Upper lobe of left lung (tissue), 6 donors: ENCODE measurements at regions not wholly inside any gene's neighbourhood (a gene's known extent, or its start where the extent isn't known, plus 50 kb on each side); places are given as distances from the start of the nearest gene placed in this dataset.

Source experiments
- ATAC-seq, 2 donors: fragments of 200-7000 bp; cut with Tn5 transposase; one replicate each; pipeline ENCODE4 v1.9.1; 2022; ENCODE audit warnings: mild to moderate bottlenecking in 2 of 2, moderate library complexity in 2 of 2; ENCODE audit not compliant: low FRiP score in 2 of 2
- DNase-seq, 2 donors: peaks; one replicate each; pipeline ENCODE4 v3.0.0-alpha.2; 2019 to 2020
- H3K27ac ChIP-seq, 4 donors: fragments of 200-600 bp; sonication (generic); one replicate each; pipeline ENCODE4 v1.5.1; 2016 to 2019
- H3K27me3 ChIP-seq, 4 donors: fragments of 200-600 bp; sonication (generic); one replicate each; pipeline ENCODE4 v1.5.1; 2017 to 2019
- H3K36me3 ChIP-seq, 4 donors: fragments of 200-600 bp; sonication (generic); one replicate each; pipeline ENCODE4 v1.5.1; 2016 to 2019
- H3K4me1 ChIP-seq, 4 donors: fragments of 200-600 bp; sonication (generic); one replicate each; pipeline ENCODE4 v1.5.1; 2018 to 2019
- H3K4me3 ChIP-seq, 4 donors: fragments of 200-600 bp; sonication (generic); one replicate each; pipeline ENCODE4 v1.5.1; 2017 to 2019; ENCODE audit warnings: mild to moderate bottlenecking in 2 of 4, moderate library complexity in 1 of 4
- H3K9me3 ChIP-seq, 4 donors: fragments of 200-600 bp; sonication (generic); one replicate each; pipeline ENCODE4 v1.5.1; 2018 to 2019
- CTCF ChIP-seq, 6 experiments: fragments of 450-650 bp in 4 of 6; fragments of 200-600 bp in 2 of 6; sonication (generic) in 2 of 6; IDR thresholded peaks; one replicate each; pipeline ENCODE4 v1.5.1; 2016 to 2019; ENCODE audit warnings: antibody characterized with exemption in 6 of 6
- EP300 ChIP-seq, 4 donors: sonication (generic); formaldehyde crosslinking; IDR thresholded peaks; one replicate each; pipeline ENCODE4 v1.5.1; 2017; ENCODE audit warnings: antibody characterized with exemption in 4 of 4, control low read depth in 2 of 4
- POLR2A ChIP-seq, 4 donors: fragments of 450-650 bp; IDR thresholded peaks; one replicate each; pipeline ENCODE4 v1.5.1; 2016 to 2017; ENCODE audit warnings: antibody characterized with exemption in 4 of 4, mild to moderate bottlenecking in 2 of 4
- POLR2AphosphoS5 ChIP-seq, 2 donors: sonication (generic); formaldehyde crosslinking; IDR thresholded peaks; one replicate each; pipeline ENCODE4 v1.5.1; 2017; ENCODE audit warnings: antibody characterized with exemption in 2 of 2
- whole genome bisulfite sequencing, 2 donors: methylation state at CpG; one replicate each; pipeline ENCODE4 v1.1.5; 2017 to 2018; 5-methylcytosine and 5-hydroxymethylcytosine counted together
- donor health status: DM: no; HTN: no; CAD: no; lungs with moderate emphysema.
- donor health status: DM: no; HTN: yes; CAD: no; lungs with severe emphysema.

- ATAC-seq, result no peak
- Histone ChIP-seq H3K4me1 (no peaks in the 10 kb centered on the region), H3K36me3 (no peaks in the 10 kb centered on the region), H3K27ac (no peak overlapping the region), H3K4me3 (no peak overlapping the region), H3K9me3 (no peaks in the 10 kb centered on the region), H3K27me3 (no peaks in the 10 kb centered on the region)
- no peak for TF ChIP-seq POLR2A (IDR thresholded peaks at IDR 0.05)
- TF ChIP-seq POLR2AphosphoS5 (IDR thresholded peaks at IDR 0.05), result no peak
- TF ChIP-seq CTCF (IDR thresholded peaks at IDR 0.05), result no peak
- no peak for TF ChIP-seq EP300 (IDR thresholded peaks at IDR 0.05)
- no peak for DNase-seq
- 89 to 91% methylated on average over 6 of the region's 6 CpGs for WGBS, 2 donors
Observed at GRCh38 chr13:74204602-74205312, 70.6 kb upstream of the KLF12 start.

GRCh38 chr13:74203576-74203975, 69.4 kb upstream of the KLF12 start:
- Histone ChIP-seq H3K27me3 (no peaks in the 10 kb centered on the region), H3K36me3 (no peaks in the 10 kb centered on the region), H3K9me3 (no peaks in the 10 kb centered on the region), H3K4me1 (no peaks in the 10 kb centered on the region), H3K27ac (no peak overlapping the region), H3K4me3 (no peak overlapping the region)
- DNase-seq (no peak), ATAC-seq (no peak)
- TF ChIP-seq POLR2A (IDR thresholded peaks at IDR 0.05) (no peak), CTCF (IDR thresholded peaks at IDR 0.05) (no peak), EP300 (IDR thresholded peaks at IDR 0.05) (no peak), POLR2AphosphoS5 (IDR thresholded peaks at IDR 0.05) (no peak)
- 70 to 96% methylated on average over 1 of the region's 1 CpG for WGBS, 2 donors

- no peaks in the 10 kb centered on the region for H3K9me3 ChIP-seq
- no peak overlapping the region for H3K27ac ChIP-seq
- no peaks in the 10 kb centered on the region for H3K4me1 ChIP-seq
- no peak for DNase-seq
- ATAC-seq, result no peak
- H3K27me3 ChIP-seq, result no peaks in the 10 kb centered on the region
- WGBS, 2 donors, result 88 to 90% methylated on average over 1 of the region's 1 CpG
- TF ChIP-seq CTCF (IDR thresholded peaks at IDR 0.05) (no peak), POLR2AphosphoS5 (IDR thresholded peaks at IDR 0.05) (no peak), EP300 (IDR thresholded peaks at IDR 0.05) (no peak), POLR2A (IDR thresholded peaks at IDR 0.05) (no peak)
- H3K36me3 ChIP-seq, result no peaks in the 10 kb centered on the region
- no peak overlapping the region for H3K4me3 ChIP-seq
Observed at GRCh38 chr13:74202129-74202813, 68.1 kb upstream of the KLF12 start.

GRCh38 chr13:74201530-74201929, 67.3 kb upstream of the KLF12 start:
- no peak overlapping the region for H3K4me3 ChIP-seq
- WGBS, 2 donors, result 90 to 100% methylated on average over 1 of the region's 1 CpG
- H3K4me1 ChIP-seq, result no peaks in the 10 kb centered on the region
- H3K27ac ChIP-seq, result no peak overlapping the region
- ATAC-seq, result no peak
- no peaks in the 10 kb centered on the region for H3K27me3 ChIP-seq
- no peaks in the 10 kb centered on the region for H3K9me3 ChIP-seq
- no peaks in the 10 kb centered on the region for H3K36me3 ChIP-seq
- no peak for DNase-seq
- TF ChIP-seq POLR2AphosphoS5 (IDR thresholded peaks at IDR 0.05), result no peak
- no peak for TF ChIP-seq EP300 (IDR thresholded peaks at IDR 0.05)
- no peak for TF ChIP-seq POLR2A (IDR thresholded peaks at IDR 0.05)

GRCh38 chr13:74200081-74200480, 65.9 kb upstream of the KLF12 start:
- TF ChIP-seq CTCF (IDR thresholded peaks at IDR 0.05) (no peak), POLR2AphosphoS5 (IDR thresholded peaks at IDR 0.05) (no peak), EP300 (IDR thresholded peaks at IDR 0.05) (no peak), POLR2A (IDR thresholded peaks at IDR 0.05) (no peak)
- Histone ChIP-seq H3K4me3 (no peak overlapping the region), H3K4me1 (no peaks in the 10 kb centered on the region), H3K9me3 (no peaks in the 10 kb centered on the region), H3K27ac (no peak overlapping the region), H3K27me3 (no peaks in the 10 kb centered on the region), H3K36me3 (no peaks in the 10 kb centered on the region)
- no peak for DNase-seq
- ATAC-seq, result no peak
- WGBS, 2 donors, result 88 to 89% methylated on average over 1 of the region's 1 CpG
